ENCODE measurements at regions not wholly inside any gene's neighbourhood (a gene's known extent, or its start where the extent isn't known, plus 50 kb on each side); places are given as distances from the start of the nearest gene placed in this dataset.

GRCh38 chr4:140268186-140268841 is 105.1 kb upstream of the SCOC start:
- H3K36me3 ChIP-seq (ENCODE audit: insufficient read depth, low read length) = no peaks in the 10 kb centered on the region
- DNase-seq (ENCODE audit: low read depth, low spot score) = no peak
- no peak for TF ChIP-seq FOXP2 (optimal IDR thresholded peaks at IDR 0.05; ENCODE audit: control extremely low read depth, extremely low read length, insufficient read depth)
- TF ChIP-seq EZH2 (IDR thresholded peaks at IDR 0.05) = no peak
- TF ChIP-seq POLR2AphosphoS5 (IDR thresholded peaks at IDR 0.05; ENCODE audit: borderline replicate concordance, low read depth, low read length) = no peak
- no peaks in the 10 kb centered on the region for H3K9me3 ChIP-seq (ENCODE audit: low read depth, low read length)
- no peak overlapping the region for H3K4me3 ChIP-seq
- H3K9ac ChIP-seq (ENCODE audit: insufficient read length) = no peak overlapping the region
- no peak overlapping the region for H3K27ac ChIP-seq

- H3K9ac ChIP-seq (ENCODE audit: insufficient read length) = no peak overlapping the region
- no peak overlapping the region for H3K27ac ChIP-seq
- H3K4me3 ChIP-seq = no peak overlapping the region
- no peak for DNase-seq (ENCODE audit: low read depth, low spot score)
- no peak for TF ChIP-seq POLR2AphosphoS5 (IDR thresholded peaks at IDR 0.05; ENCODE audit: borderline replicate concordance, low read depth, low read length)
- no peak for TF ChIP-seq EZH2 (IDR thresholded peaks at IDR 0.05)
- TF ChIP-seq FOXP2 (optimal IDR thresholded peaks at IDR 0.05; ENCODE audit: control extremely low read depth, extremely low read length, insufficient read depth) = no peak
- H3K36me3 ChIP-seq (ENCODE audit: insufficient read depth, low read length) = no peaks in the 10 kb centered on the region
- no peaks in the 10 kb centered on the region for H3K9me3 ChIP-seq (ENCODE audit: low read depth, low read length)
Observed at GRCh38 chr4:140267576-140267975, 105.9 kb upstream of the SCOC start.

- Histone ChIP-seq H3K27ac (no peak overlapping the region), H3K36me3 (ENCODE audit: insufficient read depth, low read length) (no peaks in the 10 kb centered on the region), H3K4me3 (no peak overlapping the region), H3K9me3 (ENCODE audit: low read depth, low read length) (no peaks in the 10 kb centered on the region), H3K9ac (ENCODE audit: insufficient read length) (no peak overlapping the region)
- no peak for TF ChIP-seq EZH2 (IDR thresholded peaks at IDR 0.05)
- no peak for TF ChIP-seq FOXP2 (optimal IDR thresholded peaks at IDR 0.05; ENCODE audit: control extremely low read depth, extremely low read length, insufficient read depth)
- DNase-seq (ENCODE audit: low read depth, low spot score) = no peak
Observed at GRCh38 chr4:140266958-140267568, 106.4 kb upstream of the SCOC start.

- no peaks in the 10 kb centered on the region for H3K36me3 ChIP-seq (ENCODE audit: insufficient read depth, low read length)
- no peak overlapping the region for H3K27ac ChIP-seq
- no peak for TF ChIP-seq FOXP2 (optimal IDR thresholded peaks at IDR 0.05; ENCODE audit: control extremely low read depth, extremely low read length, insufficient read depth)
- no peak for TF ChIP-seq POLR2AphosphoS5 (IDR thresholded peaks at IDR 0.05; ENCODE audit: borderline replicate concordance, low read depth, low read length)
- TF ChIP-seq EZH2 (IDR thresholded peaks at IDR 0.05) = no peak
- H3K4me3 ChIP-seq = no peak overlapping the region
- no peak overlapping the region for H3K9ac ChIP-seq (ENCODE audit: insufficient read length)
- DNase-seq (ENCODE audit: low read depth, low spot score) = no peak
- H3K9me3 ChIP-seq (ENCODE audit: low read depth, low read length) = no peaks in the 10 kb centered on the region
Observed at GRCh38 chr4:140260227-140260626, 106.2 kb upstream of the MAML3 start.

- H3K4me3 ChIP-seq = no peak overlapping the region
- DNase-seq (ENCODE audit: low read depth, low spot score) = no peak
- TF ChIP-seq POLR2AphosphoS5 (IDR thresholded peaks at IDR 0.05; ENCODE audit: borderline replicate concordance, low read depth, low read length) (no peak), EZH2 (IDR thresholded peaks at IDR 0.05) (no peak), FOXP2 (optimal IDR thresholded peaks at IDR 0.05; ENCODE audit: control extremely low read depth, extremely low read length, insufficient read depth) (no peak)
- H3K27ac ChIP-seq = no peak overlapping the region
- H3K36me3 ChIP-seq (ENCODE audit: insufficient read depth, low read length) = no peaks in the 10 kb centered on the region
- H3K9ac ChIP-seq (ENCODE audit: insufficient read length) = no peak overlapping the region
- no peaks in the 10 kb centered on the region for H3K9me3 ChIP-seq (ENCODE audit: low read depth, low read length)
Observed at GRCh38 chr4:140258476-140258875, 104.5 kb upstream of the MAML3 start.

- TF ChIP-seq POLR2AphosphoS5 (IDR thresholded peaks at IDR 0.05; ENCODE audit: borderline replicate concordance, low read depth, low read length) = no peak
- TF ChIP-seq EZH2 (IDR thresholded peaks at IDR 0.05) = no peak
- TF ChIP-seq FOXP2 (optimal IDR thresholded peaks at IDR 0.05; ENCODE audit: control extremely low read depth, extremely low read length, insufficient read depth) = no peak
Observed at GRCh38 chr4:140257461-140258305, 103.7 kb upstream of the MAML3 start.

GRCh38 chr4:140256941-140257340 is 103.0 kb upstream of the MAML3 start:
- Histone ChIP-seq H3K9ac (ENCODE audit: insufficient read length) (no peak overlapping the region), H3K9me3 (ENCODE audit: low read depth, low read length) (no peaks in the 10 kb centered on the region), H3K4me3 (no peak overlapping the region), H3K36me3 (ENCODE audit: insufficient read depth, low read length) (no peaks in the 10 kb centered on the region), H3K27ac (no peak overlapping the region)
- no peak for DNase-seq (ENCODE audit: low read depth, low spot score)
- TF ChIP-seq POLR2AphosphoS5 (IDR thresholded peaks at IDR 0.05; ENCODE audit: borderline replicate concordance, low read depth, low read length) = no peak
- no peak for TF ChIP-seq FOXP2 (optimal IDR thresholded peaks at IDR 0.05; ENCODE audit: control extremely low read depth, extremely low read length, insufficient read depth)
- TF ChIP-seq EZH2 (IDR thresholded peaks at IDR 0.05) = no peak

More at GRCh38 chr4:140257461-140258305, 103.7 kb upstream of the MAML3 start:
- H3K9me3 ChIP-seq (ENCODE audit: low read depth, low read length) = no peaks in the 10 kb centered on the region
- DNase-seq (ENCODE audit: low read depth, low spot score) = no peak
- H3K27ac ChIP-seq = no peak overlapping the region
- no peak overlapping the region for H3K9ac ChIP-seq (ENCODE audit: insufficient read length)
- no peaks in the 10 kb centered on the region for H3K36me3 ChIP-seq (ENCODE audit: insufficient read depth, low read length)
- H3K4me3 ChIP-seq = no peak overlapping the region

GRCh38 chr4:140256335-140256734 is 102.4 kb upstream of the MAML3 start:
- DNase-seq (ENCODE audit: low read depth, low spot score) = no peak
- TF ChIP-seq EZH2 (IDR thresholded peaks at IDR 0.05) (no peak), POLR2AphosphoS5 (IDR thresholded peaks at IDR 0.05; ENCODE audit: borderline replicate concordance, low read depth, low read length) (no peak), FOXP2 (optimal IDR thresholded peaks at IDR 0.05; ENCODE audit: control extremely low read depth, extremely low read length, insufficient read depth) (no peak)
- Histone ChIP-seq H3K9ac (ENCODE audit: insufficient read length) (no peak overlapping the region), H3K9me3 (ENCODE audit: low read depth, low read length) (no peaks in the 10 kb centered on the region), H3K4me3 (no peak overlapping the region), H3K27ac (no peak overlapping the region), H3K36me3 (ENCODE audit: insufficient read depth, low read length) (no peaks in the 10 kb centered on the region)

Data from SK-N-MC (cell line).